ENCODE measurements at regions not wholly inside any gene's neighbourhood (a gene's known extent, or its start where the extent isn't known, plus 50 kb on each side); places are given as distances from the start of the nearest gene placed in this dataset.

- TF ChIP-seq POLR2A (IDR thresholded peaks at IDR 0.05; ENCODE audit: low read depth, low read length), result no peak
- TF ChIP-seq POLR2AphosphoS5 (IDR thresholded peaks at IDR 0.05; ENCODE audit: low read depth, low read length), result no peak
- TF ChIP-seq TAF1 (IDR thresholded peaks at IDR 0.05; ENCODE audit: low read depth, low read length), result no peak
Measured at GRCh38 chr1:235002706-235003300, 125.8 kb downstream of the TOMM20 start.
